Ramos (cell line): ENCODE measurements at regions not wholly inside any gene's neighbourhood (a gene's known extent, or its start where the extent isn't known, plus 50 kb on each side); places are given as distances from the start of the nearest gene placed in this dataset.
"Not testable (repeated sequence)": the region's sequence is repeated elsewhere in the genome, so short reads cannot be mapped to it uniquely, and the experiment has no call there.

ENCODE experiments used
- in situ Hi-C: fragments of 300-500 bp; cut with MboI; formaldehyde crosslinking; loops from one replicate; pipeline ENCODE4 v1.14.3; 2022; ENCODE audit warnings: low sequenced_read_pairs; ENCODE audit not compliant: unreplicated experiment

- in situ Hi-C loops, result no loop called here
Measured at GRCh38 chr3:43818229-43818628, 127.5 kb downstream of the ABHD5 start.

DNA sequence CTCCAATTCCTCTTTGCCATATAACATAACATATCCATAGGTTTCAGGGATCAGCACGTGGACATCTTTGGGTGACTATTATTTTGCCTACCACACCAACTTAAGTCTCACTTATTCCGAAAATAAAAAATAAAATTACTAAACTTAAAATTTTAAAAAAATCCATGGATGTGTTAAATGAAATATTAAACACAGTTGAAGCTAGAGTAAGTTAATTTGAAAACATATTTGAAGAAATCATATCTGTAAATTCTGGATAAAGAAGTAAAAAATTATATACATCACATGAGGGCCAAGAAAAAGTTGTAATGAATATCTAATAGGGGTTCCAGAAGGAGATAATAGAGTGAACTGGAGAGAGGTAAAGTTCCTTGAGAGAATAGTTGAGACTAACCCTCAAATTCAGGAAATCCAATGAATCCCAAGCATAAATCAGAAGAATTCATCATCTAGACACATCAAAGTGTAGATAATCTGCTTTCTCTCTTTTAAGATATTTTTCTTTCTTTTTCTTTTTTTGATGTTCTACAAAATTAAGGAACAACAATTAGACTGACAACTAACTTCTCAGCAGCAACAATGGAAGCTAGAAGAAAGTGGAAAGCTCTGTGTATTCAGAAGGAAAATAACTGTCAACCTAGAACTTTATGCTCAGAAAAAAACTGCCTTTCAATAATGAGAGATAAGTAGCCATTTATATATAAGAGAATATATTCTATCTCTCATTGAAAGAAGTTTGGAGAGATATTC, 147.4 kb downstream of the ABHD5 start:
- in situ Hi-C loops, result no loop called here

GRCh38 chr3:43838877-43839276, 148.1 kb downstream of the ABHD5 start:
- in situ Hi-C loops, result no loop called here

DNA sequence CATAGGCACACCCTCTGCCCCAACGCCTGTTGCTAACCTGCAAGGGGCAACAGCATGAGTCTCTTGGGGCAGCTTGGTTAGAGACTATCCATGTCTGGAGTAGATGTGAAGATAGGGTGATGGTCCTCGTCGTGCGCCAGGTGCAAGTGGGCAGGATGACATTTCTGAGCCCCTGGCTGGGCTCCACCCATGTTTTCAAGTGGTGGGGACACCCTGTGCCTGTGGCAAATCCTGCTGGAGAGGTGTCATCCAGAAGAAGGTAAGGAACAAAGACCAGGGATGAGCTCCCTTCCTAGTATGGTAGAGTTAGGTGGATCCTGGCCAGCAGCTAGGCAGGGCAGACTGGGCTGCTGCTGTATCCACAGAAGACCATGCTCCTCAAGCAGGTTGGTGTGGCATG, 152.6 kb downstream of the ABHD5 start:
- in situ Hi-C loops, result no loop called here

DNA sequence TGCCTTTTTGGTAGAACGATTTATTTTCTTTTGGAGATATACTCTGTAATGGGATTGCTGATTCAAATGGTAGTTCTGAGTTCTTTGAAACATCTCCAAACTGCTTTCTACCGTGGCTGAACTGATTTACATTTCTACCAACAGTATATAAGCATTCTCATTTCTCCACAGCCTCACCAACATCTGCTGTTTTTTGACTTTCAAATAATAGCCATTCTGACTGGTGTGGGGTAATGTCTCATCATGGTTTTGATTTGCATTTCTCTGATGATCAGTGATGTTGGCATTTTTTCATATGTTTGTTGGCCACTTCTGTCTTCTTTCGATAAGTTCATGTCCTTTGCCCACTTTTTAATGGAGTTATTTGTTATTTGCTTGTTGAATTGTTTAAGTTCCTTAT, 154.0 kb downstream of the ABHD5 start:
- in situ Hi-C loops, result no loop called here

- in situ Hi-C loops, result not testable (repeated sequence)
Measured at GRCh38 chr3:43845553-43845952, 154.8 kb downstream of the ABHD5 start.

DNA sequence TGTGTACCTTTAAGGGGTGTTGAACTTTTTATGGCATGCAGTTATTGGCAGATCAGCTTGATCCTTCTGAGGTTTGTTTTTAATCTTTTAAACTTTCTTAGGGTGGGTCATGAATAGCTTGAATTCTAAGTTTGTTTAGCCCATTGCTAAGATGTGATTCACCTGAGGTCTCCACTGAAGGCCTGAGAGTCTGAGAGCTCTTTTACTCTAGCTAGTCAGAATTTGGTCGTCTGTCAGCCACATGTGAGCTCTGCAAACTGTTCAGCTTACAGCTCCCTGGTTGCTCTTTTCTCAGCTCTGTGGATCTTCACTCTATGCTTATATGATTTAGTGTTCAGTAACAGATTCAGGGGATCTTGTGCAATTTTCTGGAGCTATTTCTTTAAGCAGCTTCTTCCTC, 161.3 kb downstream of the ABHD5 start:
- in situ Hi-C loops, result no loop called here

DNA sequence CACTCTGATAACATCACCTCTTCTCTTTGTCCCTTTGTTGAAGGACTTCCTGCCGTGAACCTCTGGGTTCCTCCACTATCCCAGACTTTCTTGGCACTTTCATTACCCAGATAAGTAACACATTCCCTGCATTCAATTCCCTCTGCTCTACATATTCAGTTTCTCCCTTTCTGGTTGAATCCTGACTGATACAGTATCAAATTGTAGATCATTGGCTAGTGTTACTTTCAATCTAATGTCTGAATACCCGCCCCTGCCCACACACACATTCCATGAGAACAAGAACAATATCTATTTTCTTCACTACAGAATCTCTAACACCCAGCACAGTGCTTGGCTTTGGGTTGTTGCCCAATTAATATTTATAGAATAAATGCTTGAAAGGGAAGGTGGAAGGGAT, 163.5 kb downstream of the ABHD5 start:
- in situ Hi-C loops, result no loop called here

DNA sequence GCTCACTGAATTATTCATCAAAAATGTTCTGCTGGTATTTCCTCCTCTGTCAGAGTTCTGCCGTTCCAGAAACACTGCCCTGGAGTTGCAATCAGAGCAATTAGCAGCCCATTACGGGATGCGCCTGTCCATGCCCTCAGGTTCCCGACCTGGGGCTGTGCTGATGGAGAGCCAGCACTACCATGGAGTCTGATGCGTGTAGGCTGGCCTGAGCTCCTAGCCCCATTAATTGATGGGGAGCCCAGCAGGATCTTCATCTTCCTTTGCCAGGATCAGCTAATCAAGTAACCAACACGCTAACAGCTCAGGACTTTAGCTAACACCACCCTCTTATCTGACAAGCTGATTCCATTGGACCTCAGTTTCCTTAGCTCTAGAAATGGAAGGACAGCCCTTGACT, 164.2 kb downstream of the ABHD5 start:
- in situ Hi-C loops, result no loop called here

DNA sequence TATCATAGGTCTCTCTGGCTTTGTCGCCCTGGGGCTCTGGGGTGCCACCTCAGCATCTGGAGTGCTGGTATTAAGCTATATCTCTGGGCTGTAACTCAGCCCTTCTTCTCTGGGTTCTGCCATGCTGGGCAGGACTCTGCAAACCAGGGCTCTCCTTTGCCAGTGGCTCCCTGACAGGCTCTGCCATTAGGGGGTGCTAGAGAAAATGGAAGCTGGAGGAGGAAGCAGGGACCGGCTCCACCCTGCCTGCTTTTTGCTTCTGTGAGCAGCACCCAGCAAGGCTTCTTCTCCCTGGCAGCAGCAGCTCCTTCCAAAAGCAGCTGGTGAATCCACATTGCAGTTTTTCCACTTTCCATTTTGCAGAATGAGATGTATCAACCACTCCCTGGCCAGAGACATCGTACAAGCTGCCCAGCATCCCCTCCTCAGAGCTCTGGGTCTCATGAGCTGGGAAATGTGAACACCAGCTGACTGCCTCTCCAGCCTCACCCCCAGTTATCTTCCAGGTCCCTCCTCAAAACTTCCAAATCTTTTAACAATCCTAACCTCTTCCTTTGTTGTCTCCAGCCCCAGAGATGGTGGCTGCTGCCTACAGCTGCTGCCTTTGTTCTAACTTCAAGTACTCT, 165.0 kb downstream of the ABHD5 start:
- in situ Hi-C loops, result no loop called here

- in situ Hi-C loops, result no loop called here
Measured at GRCh38 chr3:43856351-43856750, 165.6 kb downstream of the ABHD5 start.

DNA sequence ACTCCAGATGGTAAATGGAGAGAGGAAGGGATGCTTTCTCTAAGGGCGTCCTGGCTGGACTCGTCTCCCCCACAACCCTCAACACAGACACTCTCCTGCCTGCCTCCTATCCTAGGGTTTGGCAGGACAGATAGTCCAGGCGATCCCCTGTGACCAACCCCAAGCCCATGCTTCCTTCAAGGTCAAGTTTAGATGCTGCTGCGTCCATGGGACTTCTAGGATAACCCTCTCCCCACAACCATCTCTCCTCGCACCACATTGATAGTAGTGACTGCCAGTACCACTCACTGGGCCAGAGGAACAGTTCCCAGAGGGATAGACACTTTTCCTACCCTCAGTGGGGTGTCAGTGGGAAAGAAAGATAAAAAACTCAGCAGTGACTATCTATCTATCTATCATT, 166.0 kb downstream of the ABHD5 start:
- in situ Hi-C loops, result no loop called here

GRCh38 chr3:43857361-43858293, 166.9 kb downstream of the ABHD5 start:
- in situ Hi-C loops, result no loop called here

DNA sequence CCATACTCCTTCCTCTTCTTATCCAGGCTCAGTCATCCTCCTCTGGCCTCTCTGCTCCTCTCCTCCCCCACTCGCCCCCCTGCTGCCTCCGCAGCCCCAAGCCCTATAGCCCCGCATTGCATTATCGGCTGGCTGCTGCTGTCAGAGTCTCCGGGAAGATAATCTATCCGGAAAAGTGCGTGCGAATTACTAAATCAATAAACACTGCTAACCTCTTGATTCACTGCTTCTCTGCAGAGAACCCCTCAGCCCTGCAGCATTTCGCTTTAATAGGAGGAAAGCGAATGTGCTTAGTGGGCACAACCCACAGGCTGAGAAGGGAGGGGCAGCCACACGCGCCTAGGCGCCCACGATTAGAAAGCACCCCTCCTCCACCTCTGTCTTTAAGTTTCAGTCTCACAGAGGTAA, 167.6 kb downstream of the ABHD5 start:
- in situ Hi-C loops, result no loop called here

DNA sequence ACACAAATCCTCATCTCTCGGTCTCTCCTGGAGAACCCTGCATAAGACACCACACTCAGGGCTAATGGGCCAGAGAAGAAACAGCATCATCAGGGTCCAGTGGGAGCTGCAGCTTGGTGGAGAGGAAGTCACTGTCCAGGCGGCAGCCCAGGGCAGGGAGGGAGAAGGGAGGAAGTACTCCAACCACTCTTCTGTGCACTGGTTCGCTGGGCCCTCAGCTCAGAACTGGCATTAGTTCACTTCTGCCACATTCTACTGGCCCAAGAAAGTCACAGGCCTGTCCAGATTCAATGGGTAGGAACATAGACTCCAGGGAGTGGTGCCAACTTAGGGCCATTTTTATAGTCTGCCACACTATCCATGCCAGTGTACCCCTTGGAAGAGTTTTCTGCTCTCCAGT, 169.0 kb downstream of the ABHD5 start:
- in situ Hi-C loops, result no loop called here

- in situ Hi-C loops, result no loop called here
Measured at GRCh38 chr3:43861635-43862034, 170.9 kb downstream of the ABHD5 start.

GRCh38 chr3:43862470-43862869, 171.7 kb downstream of the ABHD5 start:
- in situ Hi-C loops, result no loop called here

- in situ Hi-C loops, result no loop called here
Measured at GRCh38 chr3:43862992-43863805, 172.5 kb downstream of the ABHD5 start.

- in situ Hi-C loops, result no loop called here
Measured at GRCh38 chr3:43863966-43864933, 173.5 kb downstream of the ABHD5 start.
